ENCODE measurements at regions not wholly inside any gene's neighbourhood (a gene's known extent, or its start where the extent isn't known, plus 50 kb on each side); places are given as distances from the start of the nearest gene placed in this dataset.

DNA sequence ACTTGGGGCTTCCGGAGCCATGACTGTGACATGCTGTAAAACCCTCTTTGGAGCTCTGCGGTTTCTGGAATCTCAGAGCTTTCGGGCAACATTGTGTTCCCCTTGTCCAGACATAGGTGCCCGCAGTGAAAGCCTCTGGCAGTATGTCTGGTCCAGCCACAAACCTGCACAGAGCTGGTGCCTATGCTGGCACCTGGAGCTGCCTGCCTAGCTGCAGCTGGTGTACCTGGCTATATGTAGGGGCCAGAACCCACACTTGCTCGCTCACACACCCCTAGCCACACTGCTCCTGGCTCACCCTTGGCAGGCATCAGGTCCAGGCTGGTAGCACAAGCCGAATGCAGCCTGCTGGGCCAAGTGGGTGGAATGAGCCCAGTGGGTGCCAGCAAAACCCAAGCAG is 861.1 kb downstream of the FLRT2 start:
- TF ChIP-seq NCOR1 (IDR thresholded peaks at IDR 0.05; ENCODE audit: borderline replicate concordance, low read length) (no peak), MXI1 (IDR thresholded peaks at IDR 0.05; ENCODE audit: borderline replicate concordance, low read depth, low read length) (no peak), LRRFIP1 (CRISPR knock-in tag; conservative IDR thresholded peaks at IDR 0.05) (no peak)
